ENCODE measurements at regions not wholly inside any gene's neighbourhood (a gene's known extent, or its start where the extent isn't known, plus 50 kb on each side); places are given as distances from the start of the nearest gene placed in this dataset.
A peak's percentile ranks its signal among the peaks of the same experiment; 100 is the strongest.
"Not testable (repeated sequence)": the region's sequence is repeated elsewhere in the genome, so short reads cannot be mapped to it uniquely, and the experiment has no call there.

- no peak for TF ChIP-seq CTCF (IDR thresholded peaks at IDR 0.05; ENCODE audit: extremely low read depth, low read depth, low read length)
- no peak for DNase-seq (ENCODE audit: insufficient read length, low spot score, missing footprints)
- no peak overlapping the region for H3K4me3 ChIP-seq (ENCODE audit: insufficient read depth, low read length)
Measured at GRCh38 chr7:13115855-13116254, 428.4 kb downstream of the ARL4A start.

GRCh38 chr7:13117103-13117502, 429.7 kb downstream of the ARL4A start:
- H4K20me1 ChIP-seq (ENCODE audit: insufficient read depth, low read length) = no peaks in the 10 kb centered on the region
- DNase-seq (ENCODE audit: insufficient read length, low spot score, missing footprints) = no peak
- H3K79me2 ChIP-seq (ENCODE audit: insufficient read depth, low read length) = no peaks in the 10 kb centered on the region

More at GRCh38 chr7:13115855-13116254, 428.4 kb downstream of the ARL4A start:
- Histone ChIP-seq H3K36me3 (ENCODE audit: insufficient read depth, low read length) (no peaks in the 10 kb centered on the region), H3K79me2 (ENCODE audit: insufficient read depth, low read length) (no peaks in the 10 kb centered on the region), H4K20me1 (ENCODE audit: insufficient read depth, low read length) (no peaks in the 10 kb centered on the region), H3K4me2 (ENCODE audit: insufficient read depth, low read length) (no peak overlapping the region), H3K27ac (ENCODE audit: low read depth, low read length) (no peak overlapping the region), H2AFZ (ENCODE audit: low read length) (no peak overlapping the region), H3K9me3 (ENCODE audit: low read depth, low read length) (no peaks in the 10 kb centered on the region), H3K27me3 (ENCODE audit: insufficient read depth, low read length) (no peaks in the 10 kb centered on the region), H3K4me1 (ENCODE audit: insufficient read depth, low read length) (no peaks in the 10 kb centered on the region)

DNA sequence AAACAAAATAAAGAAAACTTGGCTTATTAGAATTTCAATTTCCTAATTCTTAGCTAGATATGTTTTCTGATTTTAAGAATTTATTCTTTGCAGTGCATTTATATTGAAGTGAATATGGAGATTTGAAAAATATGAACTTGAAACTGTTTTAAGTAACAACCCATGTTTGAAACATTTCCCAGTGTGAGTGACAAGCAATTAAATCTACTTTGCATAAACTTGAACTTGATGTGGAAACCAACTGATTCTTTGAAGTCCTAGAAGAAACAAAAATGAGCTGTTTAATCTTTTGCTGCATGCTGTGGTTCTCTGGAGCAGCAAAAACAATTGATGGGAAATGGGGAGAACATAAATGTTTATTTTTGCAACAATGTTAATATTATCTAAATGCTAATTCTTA, 430.2 kb downstream of the ARL4A start:
- H2AFZ ChIP-seq (ENCODE audit: low read length) = no peak overlapping the region
- H3K27me3 ChIP-seq (ENCODE audit: insufficient read depth, low read length) = no peaks in the 10 kb centered on the region
- H3K36me3 ChIP-seq (ENCODE audit: insufficient read depth, low read length) = no peaks in the 10 kb centered on the region
- no peaks in the 10 kb centered on the region for H4K20me1 ChIP-seq (ENCODE audit: insufficient read depth, low read length)
- H3K4me1 ChIP-seq (ENCODE audit: insufficient read depth, low read length) = no peaks in the 10 kb centered on the region
- no peaks in the 10 kb centered on the region for H3K79me2 ChIP-seq (ENCODE audit: insufficient read depth, low read length)
- H3K9me3 ChIP-seq (ENCODE audit: low read depth, low read length) = no peaks in the 10 kb centered on the region
- no peak for DNase-seq (ENCODE audit: insufficient read length, low spot score, missing footprints)
- H3K4me3 ChIP-seq (ENCODE audit: insufficient read depth, low read length) = no peak overlapping the region
- no peak for TF ChIP-seq CTCF (IDR thresholded peaks at IDR 0.05; ENCODE audit: extremely low read depth, low read depth, low read length)
- H3K27ac ChIP-seq (ENCODE audit: low read depth, low read length) = no peak overlapping the region
- H3K4me2 ChIP-seq (ENCODE audit: insufficient read depth, low read length) = no peak overlapping the region

More at GRCh38 chr7:13117103-13117502, 429.7 kb downstream of the ARL4A start:
- Histone ChIP-seq H3K4me3 (ENCODE audit: insufficient read depth, low read length) (no peak overlapping the region), H3K9me3 (ENCODE audit: low read depth, low read length) (no peaks in the 10 kb centered on the region), H3K4me2 (ENCODE audit: insufficient read depth, low read length) (no peak overlapping the region), H3K27me3 (ENCODE audit: insufficient read depth, low read length) (no peaks in the 10 kb centered on the region), H3K36me3 (ENCODE audit: insufficient read depth, low read length) (no peaks in the 10 kb centered on the region), H3K4me1 (ENCODE audit: insufficient read depth, low read length) (no peaks in the 10 kb centered on the region), H3K27ac (ENCODE audit: low read depth, low read length) (no peak overlapping the region), H2AFZ (ENCODE audit: low read length) (no peak overlapping the region)
- peak; percentile 60 for TF ChIP-seq CTCF (IDR thresholded peaks at IDR 0.05; ENCODE audit: extremely low read depth, low read depth, low read length)

GRCh38 chr7:13124629-13125028, 437.2 kb downstream of the ARL4A start:
- not testable (repeated sequence) for DNase-seq (ENCODE audit: insufficient read length, low spot score, missing footprints); H3K4me1 ChIP-seq (ENCODE audit: insufficient read depth, low read length); H3K9me3 ChIP-seq (ENCODE audit: low read depth, low read length); H2AFZ ChIP-seq (ENCODE audit: low read length); H3K27ac ChIP-seq (ENCODE audit: low read depth, low read length); H3K4me2 ChIP-seq (ENCODE audit: insufficient read depth, low read length); H3K79me2 ChIP-seq (ENCODE audit: insufficient read depth, low read length); H3K36me3 ChIP-seq (ENCODE audit: insufficient read depth, low read length); H4K20me1 ChIP-seq (ENCODE audit: insufficient read depth, low read length); H3K4me3 ChIP-seq (ENCODE audit: insufficient read depth, low read length); H3K27me3 ChIP-seq (ENCODE audit: insufficient read depth, low read length)
